Cardiac fibroblast (primary cell): ENCODE measurements at regions not wholly inside any gene's neighbourhood (a gene's known extent, or its start where the extent isn't known, plus 50 kb on each side); places are given as distances from the start of the nearest gene placed in this dataset.
"Not testable (repeated sequence)": the region's sequence is repeated elsewhere in the genome, so short reads cannot be mapped to it uniquely, and the experiment has no call there.

Experiments
- DNase-seq, 2 donors: peaks; one replicate each; pipeline versions ENCODE4 v3.0.0 to v3.0.0-alpha.2; 2010; ENCODE audit warnings: low read depth in 2 of 2
- H3K4me3 ChIP-seq, 2 donors: replicated peaks in 1 of 2; 1 replicate in 1 of 2; 2 replicates in 1 of 2; pipeline ENCODE4 v1.5.1; 2011; ENCODE audit warnings: low read depth in 2 of 2, low read length in 2 of 2, mild to moderate bottlenecking in 2 of 2, moderate library complexity in 1 of 2
- CTCF ChIP-seq: IDR thresholded peaks from one replicate; pipeline ENCODE4 v1.5.1; 2011; ENCODE audit warnings: low read depth, mild to moderate bottlenecking, low read length, inconsistent platforms

GRCh38 chr4:20196476-20196875 lies 55.2 kb upstream of the SLIT2 start:
- no peak overlapping the region for H3K4me3 ChIP-seq
- DNase-seq = peak; percentile 21 to 62
- no peak for TF ChIP-seq CTCF

GRCh38 chr4:20195071-20195885 lies 56.4 kb upstream of the SLIT2 start:
- DNase-seq = peak; percentile 29 to 64
- TF ChIP-seq CTCF = no peak
- H3K4me3 ChIP-seq = no peak overlapping the region

- H3K4me3 ChIP-seq = no peak overlapping the region
- no peak for TF ChIP-seq CTCF
- peak; percentile 88 to 91 for DNase-seq
These were observed 57.3 kb upstream of the SLIT2 start for GRCh38 chr4:20194123-20195013.

DNA sequence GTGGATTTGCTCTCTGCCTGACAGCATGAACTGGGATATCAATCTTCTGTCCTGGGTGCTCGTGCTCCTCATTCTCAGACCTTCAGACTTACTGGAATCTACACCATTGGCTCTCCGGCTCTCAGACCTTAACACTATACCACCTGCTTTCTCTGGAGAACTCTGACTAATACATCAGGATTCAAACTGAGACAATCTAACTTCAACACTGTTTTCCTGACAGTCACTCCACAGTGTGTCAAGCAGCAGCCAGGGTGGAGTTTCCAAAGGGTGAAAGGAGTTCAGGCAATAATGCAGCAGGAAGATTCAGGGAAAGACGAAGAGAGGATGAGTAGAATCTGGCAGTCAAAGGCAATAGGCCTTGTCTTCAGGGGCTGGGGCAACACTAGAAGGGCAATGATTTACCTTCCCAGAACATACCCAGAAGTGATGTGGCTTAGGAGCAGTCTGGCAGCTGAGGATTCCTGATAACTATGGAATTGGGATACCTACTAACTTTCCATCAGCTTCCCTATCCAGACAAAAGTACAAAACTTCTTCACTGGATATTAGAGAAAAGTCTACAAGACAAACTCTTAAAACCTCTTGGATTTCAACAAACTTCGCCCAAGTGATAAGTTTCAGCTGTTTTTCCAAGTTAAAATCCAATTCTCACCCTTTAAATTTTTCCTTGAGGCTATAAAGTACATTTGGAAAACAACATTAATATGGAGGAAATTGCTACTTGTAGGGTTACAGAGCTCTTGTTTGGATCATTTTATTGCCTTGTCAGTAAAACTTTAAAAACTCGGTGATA lies 58.4 kb upstream of the SLIT2 start:
- H3K4me3 ChIP-seq = no peak overlapping the region
- TF ChIP-seq CTCF = no peak
- peak; percentile 32 to 70 for DNase-seq

DNA sequence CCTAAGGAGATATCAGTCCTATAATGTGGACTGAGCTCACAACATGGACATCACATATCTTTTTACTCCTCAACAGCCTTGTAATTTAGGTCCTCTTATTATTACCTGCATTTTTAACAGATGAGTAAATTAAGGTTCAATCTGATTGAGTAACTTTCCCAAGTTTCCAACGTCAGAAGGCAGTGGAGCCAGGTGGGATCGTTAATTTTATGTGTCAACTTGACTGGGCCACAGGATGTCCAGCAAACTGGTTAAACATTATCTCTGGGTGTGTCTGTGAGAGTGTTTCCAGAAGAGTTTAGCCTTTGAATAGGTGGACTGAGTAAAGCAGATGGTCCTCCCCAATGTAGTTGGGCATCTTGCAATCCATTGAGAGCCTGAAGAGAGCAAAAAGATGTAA lies 59.0 kb upstream of the SLIT2 start:
- DNase-seq = no peak
- TF ChIP-seq CTCF = no peak
- H3K4me3 ChIP-seq = no peak overlapping the region

DNA sequence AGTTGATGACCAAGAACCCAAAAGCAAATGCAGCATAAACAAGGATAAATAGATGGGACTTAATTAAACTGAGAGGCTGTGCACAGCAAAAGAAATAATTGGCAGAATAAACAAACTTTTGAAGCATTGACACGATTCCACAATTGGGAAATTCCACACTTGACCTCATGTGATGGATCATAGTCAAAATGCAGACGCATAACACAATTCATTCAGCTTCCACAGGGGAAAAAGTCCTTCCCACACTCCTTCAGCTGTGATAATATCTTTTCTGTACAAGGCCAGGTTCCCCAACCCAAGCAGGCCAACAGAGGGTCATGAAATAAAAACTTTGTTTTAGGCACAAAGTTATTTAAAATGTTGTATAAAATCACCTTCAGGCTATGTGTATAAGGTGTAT lies 66.6 kb upstream of the SLIT2 start:
- no peak overlapping the region for H3K4me3 ChIP-seq
- TF ChIP-seq CTCF = no peak
- DNase-seq = no peak

DNA sequence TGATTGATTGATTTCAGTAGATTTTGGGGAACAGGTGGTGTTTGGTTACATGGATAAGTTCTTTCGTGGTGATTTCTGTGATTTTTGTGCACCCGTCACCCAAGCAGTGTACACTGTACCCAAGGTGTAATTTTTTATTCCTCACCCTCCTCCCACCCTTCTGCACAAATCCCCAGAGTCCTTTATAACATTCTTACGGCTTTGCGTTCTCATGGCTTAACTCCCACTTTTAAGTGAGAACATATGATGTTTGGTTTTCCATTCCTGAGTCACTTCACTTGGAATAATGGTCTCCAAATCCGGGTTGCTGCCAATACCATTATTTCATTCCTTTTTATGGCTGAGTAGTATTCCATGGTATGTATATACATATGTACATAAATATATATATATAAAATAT lies 68.6 kb upstream of the SLIT2 start:
- not testable (repeated sequence) for DNase-seq

More for the DNA sequence above, 68.6 kb upstream of the SLIT2 start:
- H3K4me3 ChIP-seq = not testable (repeated sequence)
